PC-9 (cell line): ENCODE measurements at regions not wholly inside any gene's neighbourhood (a gene's known extent, or its start where the extent isn't known, plus 50 kb on each side); places are given as distances from the start of the nearest gene placed in this dataset.

ENCODE experiments used
- CTCF ChIP-seq: fragments of 200-600 bp; sonication (generic); conservative IDR thresholded peaks from 2 replicates; pipeline ENCODE4 v1.6.1; 2017; ENCODE audit warnings: mixed run types, antibody characterized with exemption, mild to moderate bottlenecking, moderate library complexity
- EZH2 ChIP-seq: fragments of 200-600 bp; sonication (generic); IDR thresholded peaks from 2 replicates; pipeline ENCODE4 v1.8.0; 2017; ENCODE audit warnings: antibody characterized with exemption, low read depth

GRCh38 chr3:150084128-150084527 is 113.4 kb upstream of the PFN2 start:
- TF ChIP-seq EZH2: no peak
- no peak for TF ChIP-seq CTCF
